ENCODE measurements at regions not wholly inside any gene's neighbourhood (a gene's known extent, or its start where the extent isn't known, plus 50 kb on each side); places are given as distances from the start of the nearest gene placed in this dataset.
"Not testable (repeated sequence)": the region's sequence is repeated elsewhere in the genome, so short reads cannot be mapped to it uniquely, and the experiment has no call there.

- Histone ChIP-seq H3K9me3 (ENCODE audit: insufficient read depth, low read length) (no peaks in the 10 kb centered on the region), H3K27me3 (ENCODE audit: low read depth, low read length) (no peaks in the 10 kb centered on the region), H3K4me1 (ENCODE audit: low read length) (no peaks in the 10 kb centered on the region), H3K9ac (ENCODE audit: low read length) (no peak overlapping the region), H3K36me3 (replicated peaks; ENCODE audit: low read depth, low read length) (no peaks in the 10 kb centered on the region), H3K4me3 (ENCODE audit: low read length) (no peak overlapping the region), H4K20me1 (ENCODE audit: insufficient read depth, low read length) (no peaks in the 10 kb centered on the region), H3K79me2 (ENCODE audit: low read length) (no peaks in the 10 kb centered on the region), H3K27ac (ENCODE audit: low read length) (no peak overlapping the region), H2AFZ (ENCODE audit: low read depth, low read length) (no peak overlapping the region), H3K4me2 (ENCODE audit: low read length) (no peak overlapping the region)
- TF ChIP-seq CTCF (IDR thresholded peaks at IDR 0.05; ENCODE audit: low read depth, low read length) (no peak), EZH2phosphoT487 (IDR thresholded peaks at IDR 0.05; ENCODE audit: low read depth) (no peak)
These were observed 993.1 kb upstream of the MANEA start for GRCh38 chr6:94584211-94584610.

GRCh38 chr6:94570581-94570980 is 1006.8 kb upstream of the MANEA start:
- no peaks in the 10 kb centered on the region for H3K9me3 ChIP-seq (ENCODE audit: insufficient read depth, low read length)
- H3K9ac ChIP-seq (ENCODE audit: low read length): no peak overlapping the region
- H3K79me2 ChIP-seq (ENCODE audit: low read length): no peaks in the 10 kb centered on the region
- no peaks in the 10 kb centered on the region for H3K27me3 ChIP-seq (ENCODE audit: low read depth, low read length)
- no peaks in the 10 kb centered on the region for H3K36me3 ChIP-seq (replicated peaks; ENCODE audit: low read depth, low read length)
- H3K27ac ChIP-seq (ENCODE audit: low read length): no peak overlapping the region
- no peak overlapping the region for H2AFZ ChIP-seq (ENCODE audit: low read depth, low read length)
- H4K20me1 ChIP-seq (ENCODE audit: insufficient read depth, low read length): no peaks in the 10 kb centered on the region
- TF ChIP-seq CTCF (IDR thresholded peaks at IDR 0.05; ENCODE audit: low read depth, low read length): no peak
- TF ChIP-seq EZH2phosphoT487 (IDR thresholded peaks at IDR 0.05; ENCODE audit: low read depth): no peak
- no peak overlapping the region for H3K4me3 ChIP-seq (ENCODE audit: low read length)
- no peaks in the 10 kb centered on the region for H3K4me1 ChIP-seq (ENCODE audit: low read length)
- H3K4me2 ChIP-seq (ENCODE audit: low read length): no peak overlapping the region

- no peak overlapping the region for H3K4me2 ChIP-seq (ENCODE audit: low read length)
- H2AFZ ChIP-seq (ENCODE audit: low read depth, low read length): no peak overlapping the region
- no peaks in the 10 kb centered on the region for H4K20me1 ChIP-seq (ENCODE audit: insufficient read depth, low read length)
- no peaks in the 10 kb centered on the region for H3K9me3 ChIP-seq (ENCODE audit: insufficient read depth, low read length)
- no peak overlapping the region for H3K9ac ChIP-seq (ENCODE audit: low read length)
- no peaks in the 10 kb centered on the region for H3K36me3 ChIP-seq (replicated peaks; ENCODE audit: low read depth, low read length)
- H3K4me1 ChIP-seq (ENCODE audit: low read length): no peaks in the 10 kb centered on the region
- no peak overlapping the region for H3K4me3 ChIP-seq (ENCODE audit: low read length)
- H3K27me3 ChIP-seq (ENCODE audit: low read depth, low read length): no peaks in the 10 kb centered on the region
- no peak overlapping the region for H3K27ac ChIP-seq (ENCODE audit: low read length)
- no peaks in the 10 kb centered on the region for H3K79me2 ChIP-seq (ENCODE audit: low read length)
- TF ChIP-seq EZH2phosphoT487 (IDR thresholded peaks at IDR 0.05; ENCODE audit: low read depth) (no peak), CTCF (IDR thresholded peaks at IDR 0.05; ENCODE audit: low read depth, low read length) (no peak)
These were observed 1014.5 kb upstream of the MANEA start for GRCh38 chr6:94562846-94563245.

- H3K79me2 ChIP-seq (ENCODE audit: low read length): no peaks in the 10 kb centered on the region
- H3K4me1 ChIP-seq (ENCODE audit: low read length): no peaks in the 10 kb centered on the region
- no peaks in the 10 kb centered on the region for H4K20me1 ChIP-seq (ENCODE audit: insufficient read depth, low read length)
- H3K9me3 ChIP-seq (ENCODE audit: insufficient read depth, low read length): no peaks in the 10 kb centered on the region
- H3K4me3 ChIP-seq (ENCODE audit: low read length): no peak overlapping the region
- no peak overlapping the region for H3K27ac ChIP-seq (ENCODE audit: low read length)
- no peaks in the 10 kb centered on the region for H3K36me3 ChIP-seq (replicated peaks; ENCODE audit: low read depth, low read length)
- H2AFZ ChIP-seq (ENCODE audit: low read depth, low read length): no peak overlapping the region
- no peak for TF ChIP-seq CTCF (IDR thresholded peaks at IDR 0.05; ENCODE audit: low read depth, low read length)
- TF ChIP-seq EZH2phosphoT487 (IDR thresholded peaks at IDR 0.05; ENCODE audit: low read depth): no peak
- H3K27me3 ChIP-seq (ENCODE audit: low read depth, low read length): no peaks in the 10 kb centered on the region
- H3K9ac ChIP-seq (ENCODE audit: low read length): no peak overlapping the region
- H3K4me2 ChIP-seq (ENCODE audit: low read length): no peak overlapping the region
These were observed 1017.4 kb upstream of the MANEA start for GRCh38 chr6:94559829-94560537.

- not testable (repeated sequence) for H2AFZ ChIP-seq (ENCODE audit: low read depth, low read length)
These were observed 1020.1 kb upstream of the MANEA start for GRCh38 chr6:94557207-94557606.

More at GRCh38 chr6:94557207-94557606, 1020.1 kb upstream of the MANEA start:
- H3K9me3 ChIP-seq (ENCODE audit: insufficient read depth, low read length); H4K20me1 ChIP-seq (ENCODE audit: insufficient read depth, low read length); H3K4me2 ChIP-seq (ENCODE audit: low read length); H3K4me3 ChIP-seq (ENCODE audit: low read length); H3K27me3 ChIP-seq (ENCODE audit: low read depth, low read length); H3K36me3 ChIP-seq (replicated peaks; ENCODE audit: low read depth, low read length); H3K79me2 ChIP-seq (ENCODE audit: low read length); H3K9ac ChIP-seq (ENCODE audit: low read length); H3K27ac ChIP-seq (ENCODE audit: low read length); H3K4me1 ChIP-seq (ENCODE audit: low read length): not testable (repeated sequence)

Measured in OCI-LY3 (cell line).